Posterior cingulate gyrus (tissue), 11 donors: ENCODE measurements at regions not wholly inside any gene's neighbourhood (a gene's known extent, or its start where the extent isn't known, plus 50 kb on each side); places are given as distances from the start of the nearest gene placed in this dataset.

ENCODE experiments used
- DNase-seq, 10 donors: peaks; one replicate each; pipeline versions ENCODE4 v3.0.0 to v3.0.0-alpha.2; 2020 to 2021; ENCODE audit warnings: mixed read lengths in 3 of 10
- intact Hi-C: fragments of 100-400 bp; cut with DNase I; formaldehyde crosslinking; loops from one replicate; pipeline ENCODE4 v1.15.1; 2023

DNA sequence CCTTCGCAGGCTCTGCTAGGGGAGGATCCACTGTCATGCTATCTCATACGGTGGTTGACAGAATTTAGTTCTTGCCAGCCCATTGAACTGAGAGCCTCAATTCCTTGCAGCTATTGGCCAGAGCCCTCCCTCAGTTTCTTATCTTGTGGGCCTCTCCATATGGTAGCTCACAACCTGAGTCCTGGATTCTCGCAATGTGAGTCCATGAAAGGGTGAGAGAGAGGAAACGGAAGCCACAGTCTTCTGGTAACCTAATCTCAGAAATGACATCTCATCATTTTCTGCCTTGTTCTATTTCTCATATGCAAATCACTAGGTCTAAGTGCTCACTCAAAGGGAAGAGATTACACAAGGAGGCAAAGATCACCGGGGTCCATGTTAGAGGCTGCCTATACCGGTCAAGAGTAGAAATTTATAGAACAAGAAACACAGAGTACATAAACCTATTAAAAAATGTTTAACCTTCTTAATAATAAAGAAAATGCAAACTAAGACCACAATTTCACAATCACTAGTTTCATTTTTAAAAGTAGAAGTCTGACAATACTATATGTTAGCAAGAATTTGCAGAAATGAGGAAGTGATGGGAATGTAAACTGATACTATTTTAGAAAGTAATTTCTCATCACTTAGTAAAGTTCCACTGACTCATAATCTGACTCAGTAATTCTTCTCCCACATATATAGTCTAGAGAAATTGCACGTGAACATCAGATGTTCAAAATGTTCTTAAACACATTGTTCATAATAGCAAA lies 378.4 kb upstream of the AGTR1 start:
- DNase-seq, result no peak
- intact Hi-C loops, result no loop called here

DNA sequence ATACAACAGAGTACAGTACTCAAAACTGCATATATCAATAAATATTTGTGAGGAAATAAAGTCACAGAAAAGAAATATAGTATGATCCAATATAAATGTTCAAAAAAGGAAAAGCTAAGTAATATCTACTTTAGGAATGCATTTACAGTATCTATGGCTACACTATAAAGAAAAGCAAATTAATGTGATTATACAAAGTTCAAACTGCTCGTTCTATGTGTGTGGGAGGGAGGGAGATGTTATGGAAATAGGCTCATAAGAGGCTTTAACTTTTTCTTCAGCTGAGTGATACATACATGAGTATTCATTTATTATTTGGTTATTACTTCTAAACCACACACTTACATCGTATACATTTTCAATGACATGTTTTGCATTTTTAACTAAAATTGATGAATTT lies 377.7 kb upstream of the AGTR1 start:
- intact Hi-C loops, result no loop called here
- no peak for DNase-seq

DNA sequence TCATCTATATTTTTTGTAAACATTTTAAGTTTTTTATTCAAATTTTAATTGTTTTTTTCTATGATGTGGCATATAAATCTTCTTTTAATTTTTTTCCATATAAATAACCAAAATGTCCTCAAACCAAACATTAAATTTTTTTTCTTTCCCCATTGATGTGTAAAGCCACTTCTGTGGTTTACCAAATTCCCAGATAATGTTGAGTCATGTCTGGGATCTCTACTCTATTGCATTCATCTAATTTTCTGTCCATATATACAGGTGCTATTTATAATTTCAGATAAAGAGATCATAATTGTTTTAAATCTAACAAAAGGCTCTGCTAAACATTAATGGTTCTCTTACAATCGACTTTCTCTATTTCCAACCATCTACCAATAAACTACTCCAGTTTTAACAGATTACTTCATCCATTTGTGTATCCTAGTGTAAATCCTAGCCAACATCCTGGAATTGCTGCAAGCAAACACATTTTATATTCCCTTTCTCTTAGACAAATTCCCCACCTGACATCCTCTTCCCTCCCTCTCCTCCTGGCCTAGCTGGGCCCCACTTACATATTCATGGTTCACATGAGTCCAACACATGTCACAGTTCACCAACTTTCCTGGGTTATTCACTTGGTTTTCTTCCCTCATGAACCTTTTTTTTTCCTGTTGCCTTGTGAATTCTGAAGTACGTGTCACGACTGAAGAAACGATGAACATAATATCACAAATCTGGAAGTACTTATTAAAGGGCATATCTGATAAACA lies 368.0 kb upstream of the AGTR1 start:
- intact Hi-C loops, result no loop called here
- no peak for DNase-seq

DNA sequence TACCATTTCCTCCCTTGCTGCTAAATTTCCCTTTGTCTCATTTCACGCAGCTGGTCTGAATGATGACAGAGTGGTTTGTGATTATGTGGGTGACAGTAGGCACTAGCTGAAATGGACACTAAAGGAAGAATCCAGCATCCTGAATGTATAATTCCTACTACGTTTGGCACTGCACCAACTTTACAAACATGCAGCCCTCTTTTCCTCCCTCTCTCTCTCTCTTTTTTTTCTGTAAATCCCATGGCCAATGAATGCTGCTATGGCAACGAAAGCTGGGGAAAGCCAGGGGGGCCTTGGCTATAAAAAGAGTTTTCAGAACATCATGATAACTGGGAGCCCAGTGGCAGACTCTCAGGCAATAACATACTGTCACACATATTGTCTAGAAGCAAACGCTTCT lies 367.2 kb upstream of the AGTR1 start:
- no peak for DNase-seq
- intact Hi-C loops, result no loop called here

DNA sequence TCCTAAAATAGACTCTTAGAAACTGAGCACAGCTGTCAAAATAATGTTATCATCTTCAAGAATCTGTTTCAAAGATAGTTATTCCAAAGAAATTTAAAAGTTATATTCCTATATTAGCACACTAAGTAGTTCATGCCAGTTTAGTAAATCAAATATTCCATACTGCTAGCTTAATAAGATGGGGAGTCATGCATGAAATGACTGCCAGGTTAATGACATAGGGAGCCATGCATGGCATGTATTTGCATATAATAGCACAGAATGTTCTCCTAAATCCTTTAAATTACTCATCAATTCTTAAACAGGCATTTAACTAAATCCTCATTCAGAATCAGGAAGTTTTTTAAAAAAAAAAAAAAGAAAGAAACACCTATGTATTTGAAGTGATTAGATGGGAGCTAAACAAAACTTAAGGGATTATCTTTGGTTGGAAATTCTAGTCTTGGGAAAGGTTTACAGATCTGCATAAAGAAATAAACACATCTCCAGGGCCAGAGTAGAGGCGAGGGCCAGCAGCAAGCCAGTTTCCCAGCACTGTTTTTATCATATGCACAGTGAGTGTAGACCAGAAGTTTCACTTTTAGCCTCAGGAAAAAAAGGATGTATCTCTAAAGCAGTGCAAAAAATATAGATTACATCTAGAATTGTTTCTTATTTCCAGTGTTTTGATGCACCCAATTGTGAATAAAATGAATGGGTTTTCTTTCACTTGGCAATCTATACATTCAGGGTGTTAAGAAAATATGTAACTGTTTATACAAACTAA lies 366.4 kb upstream of the AGTR1 start:
- intact Hi-C loops, result no loop called here
- no peak for DNase-seq

DNA sequence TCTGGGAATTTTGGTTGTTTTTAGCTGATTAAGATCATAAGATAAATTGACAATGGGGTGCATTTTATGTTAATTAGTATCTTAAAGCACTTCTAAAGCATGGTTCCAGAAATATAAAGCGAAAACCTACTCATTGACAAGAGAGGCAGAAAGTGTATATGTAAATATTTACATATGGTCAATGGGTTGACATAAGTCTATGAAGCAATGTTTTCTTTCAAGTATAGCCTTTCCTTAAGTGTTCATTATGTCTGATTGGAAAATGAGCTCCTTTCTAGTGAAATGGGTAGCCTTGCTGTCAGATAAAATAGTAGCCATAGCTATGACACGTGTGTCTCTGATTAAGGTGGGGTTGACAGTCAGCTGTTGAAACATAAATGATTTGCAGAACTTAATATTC lies 365.2 kb upstream of the AGTR1 start:
- intact Hi-C loops, result no loop called here
- DNase-seq, result no peak

DNA sequence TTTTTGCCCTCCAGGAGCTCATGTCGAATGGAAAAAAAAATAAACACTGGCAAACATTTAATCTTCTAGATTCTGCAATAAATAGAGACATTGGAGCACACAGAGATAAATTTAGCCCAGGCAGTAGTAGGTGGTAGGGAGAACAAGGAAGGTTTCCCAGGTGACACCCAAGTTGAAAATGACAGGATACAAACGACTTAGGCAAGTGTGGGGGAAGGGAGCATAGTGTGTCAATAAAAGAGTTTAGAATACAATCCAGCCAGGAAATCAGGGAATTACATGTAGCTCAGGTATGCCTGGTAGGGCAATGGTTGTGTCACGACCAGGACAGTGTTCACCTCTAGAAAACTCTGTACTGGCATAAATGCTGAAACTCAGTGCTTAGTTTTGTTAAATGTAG lies 364.6 kb upstream of the AGTR1 start:
- intact Hi-C loops, result no loop called here
- DNase-seq, result no peak

DNA sequence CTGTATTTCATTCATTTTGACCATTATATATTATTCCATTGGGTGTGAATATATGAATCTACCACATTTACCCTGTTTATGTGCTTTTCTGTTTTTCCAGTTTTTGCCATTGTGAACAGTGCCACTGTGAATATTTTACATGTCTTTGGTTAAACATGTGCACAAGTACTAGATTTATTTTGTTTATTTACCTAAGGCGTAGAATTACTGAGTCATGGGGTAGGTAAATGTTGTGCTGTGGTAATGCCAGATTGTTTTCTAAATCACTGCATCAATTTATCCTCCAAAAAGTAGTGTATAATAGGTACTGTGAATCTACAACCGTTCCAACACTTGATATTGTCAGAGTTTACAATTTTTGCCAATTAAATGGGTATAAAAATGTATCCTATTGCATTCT lies 362.1 kb upstream of the AGTR1 start:
- no peak for DNase-seq
- intact Hi-C loops, result no loop called here

DNA sequence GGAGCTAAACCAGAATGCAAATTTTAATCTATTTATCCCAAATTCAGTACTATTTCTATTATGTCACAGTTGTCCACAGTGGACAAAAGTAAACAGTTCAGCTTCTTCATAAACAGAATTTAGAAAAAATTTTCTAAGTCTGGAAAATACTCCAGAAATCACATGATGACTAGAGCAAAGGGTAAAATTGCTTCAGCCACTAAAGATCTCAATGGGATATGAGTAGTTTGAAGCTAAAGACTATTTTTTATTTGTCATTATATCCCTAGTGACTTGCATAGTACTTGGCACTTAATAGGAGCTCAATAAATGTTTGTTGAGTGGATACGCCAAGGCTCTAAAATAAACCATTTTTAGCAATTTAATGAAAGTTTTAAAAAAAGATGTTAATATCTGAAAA lies 354.3 kb upstream of the AGTR1 start:
- intact Hi-C loops, result no loop called here
- DNase-seq, result no peak

DNA sequence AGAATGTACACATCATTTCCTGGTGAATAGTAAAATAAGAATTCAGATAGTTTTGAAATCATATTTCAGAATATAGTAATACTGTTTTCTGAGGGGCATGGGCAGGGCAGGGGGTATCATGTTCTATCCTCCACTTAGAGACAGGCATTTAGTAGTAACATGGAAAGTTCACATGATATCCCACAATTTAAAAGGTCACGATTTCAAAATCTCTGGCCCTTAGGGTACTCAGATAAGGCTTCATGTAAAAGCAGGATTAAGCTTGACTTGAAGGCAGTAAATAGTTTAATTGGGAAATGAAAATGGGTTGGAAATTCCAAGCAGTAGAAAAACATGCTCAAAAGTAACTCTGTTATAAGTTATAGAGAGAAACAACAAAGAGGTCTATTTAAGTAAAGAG lies 353.2 kb upstream of the AGTR1 start:
- no peak for DNase-seq
- intact Hi-C loops, result no loop called here

DNA sequence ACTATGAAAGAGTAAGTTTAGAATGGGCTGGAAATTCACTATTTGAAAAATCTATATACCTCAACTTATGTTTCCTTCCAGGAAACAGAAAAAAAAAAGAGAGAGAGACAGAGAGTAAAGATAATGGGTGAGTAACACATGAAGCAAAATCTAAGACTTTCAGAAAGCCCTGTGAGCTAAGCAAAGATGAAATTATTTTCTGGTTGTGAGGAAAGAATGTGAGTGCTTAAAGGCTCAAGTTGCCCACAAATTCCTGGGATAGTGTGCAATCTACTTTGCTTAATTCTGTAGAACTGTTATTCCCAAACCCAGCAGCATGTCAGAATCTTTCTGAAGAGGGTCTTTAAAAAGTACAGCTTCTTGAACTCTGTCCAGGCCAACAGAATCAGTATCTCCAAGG lies 337.7 kb upstream of the AGTR1 start:
- DNase-seq, result no peak
- intact Hi-C loops, result loop anchor here (10.0 kb wide), 1 partner anchor 285 kb away; no protein-coding TSS in a partner anchor

DNA sequence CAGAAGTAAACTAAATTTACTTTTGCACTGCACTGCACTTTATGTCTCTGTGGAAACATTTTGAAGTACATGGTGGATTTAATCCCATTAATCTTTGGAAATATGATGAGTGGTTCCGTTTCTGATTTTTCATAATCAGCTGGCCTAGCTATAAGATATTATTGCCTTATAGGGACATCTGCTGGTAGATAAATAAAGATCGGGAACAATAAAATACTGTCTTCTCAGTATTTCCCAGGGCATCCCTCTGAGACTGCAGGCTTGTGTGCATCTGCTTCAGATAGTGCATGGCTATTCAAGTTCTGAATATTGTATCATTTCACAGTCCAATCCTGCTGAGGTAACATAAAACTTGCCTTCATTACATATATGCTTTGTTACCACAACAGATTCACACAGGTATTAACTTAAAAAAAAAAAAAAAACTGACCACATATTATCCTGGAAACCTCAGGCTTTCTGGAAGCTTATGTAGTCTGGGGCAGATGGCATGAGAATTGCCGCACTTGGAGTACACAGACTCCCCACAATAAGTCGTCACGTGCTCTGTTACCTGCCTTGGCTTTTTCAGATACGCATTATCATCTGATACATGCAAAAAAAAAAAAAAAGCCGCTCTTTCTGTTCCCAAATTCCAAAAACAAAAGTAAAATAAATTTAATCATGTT lies 330.8 kb upstream of the AGTR1 start:
- intact Hi-C loops, result loop anchor here (10.0 kb wide), 1 partner anchor 292 kb away; no protein-coding TSS in a partner anchor
- peak in 1 of 10 donors; percentile 13 for DNase-seq

DNA sequence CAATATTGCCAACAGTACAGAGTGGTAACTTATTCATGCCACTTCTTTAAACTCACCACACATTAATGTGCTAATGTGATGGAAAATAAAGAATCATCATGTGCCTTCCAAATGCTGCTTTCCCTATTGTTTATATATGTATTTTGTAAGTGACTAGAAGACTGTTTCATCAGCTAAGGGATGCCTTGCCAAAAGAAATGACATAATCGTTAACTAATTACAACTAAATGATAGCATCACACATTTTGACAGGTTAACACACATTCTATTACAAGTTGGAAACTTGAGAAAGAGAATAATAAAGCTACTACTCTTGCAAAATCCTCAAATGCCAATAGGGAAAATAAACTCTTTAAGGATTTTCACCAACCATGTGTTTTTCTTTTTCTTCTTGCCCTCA lies 329.9 kb upstream of the AGTR1 start:
- no peak for DNase-seq
- intact Hi-C loops, result loop anchor here (10.0 kb wide), 1 partner anchor 293 kb away; no protein-coding TSS in a partner anchor

DNA sequence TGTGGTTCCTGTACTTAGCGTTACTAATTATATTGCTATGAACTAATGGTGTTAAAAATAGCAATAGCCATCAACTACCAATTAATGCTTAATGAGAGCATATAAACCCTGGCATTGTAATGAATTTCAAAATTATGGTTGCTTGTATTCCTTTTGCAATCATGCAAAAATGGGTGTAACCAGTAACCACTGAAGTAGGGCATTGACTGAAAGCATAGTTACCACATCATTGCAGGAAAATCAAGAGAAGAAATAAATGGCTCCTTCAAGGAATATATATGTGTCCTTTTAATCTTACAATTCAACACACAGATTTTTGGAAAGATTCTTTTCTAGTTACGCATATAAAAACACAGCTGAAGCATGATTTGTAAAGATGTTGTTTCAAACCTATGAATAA lies 328.3 kb upstream of the AGTR1 start:
- intact Hi-C loops, result loop anchor here (10.0 kb wide), 1 partner anchor 295 kb away; no protein-coding TSS in a partner anchor
- no peak for DNase-seq

DNA sequence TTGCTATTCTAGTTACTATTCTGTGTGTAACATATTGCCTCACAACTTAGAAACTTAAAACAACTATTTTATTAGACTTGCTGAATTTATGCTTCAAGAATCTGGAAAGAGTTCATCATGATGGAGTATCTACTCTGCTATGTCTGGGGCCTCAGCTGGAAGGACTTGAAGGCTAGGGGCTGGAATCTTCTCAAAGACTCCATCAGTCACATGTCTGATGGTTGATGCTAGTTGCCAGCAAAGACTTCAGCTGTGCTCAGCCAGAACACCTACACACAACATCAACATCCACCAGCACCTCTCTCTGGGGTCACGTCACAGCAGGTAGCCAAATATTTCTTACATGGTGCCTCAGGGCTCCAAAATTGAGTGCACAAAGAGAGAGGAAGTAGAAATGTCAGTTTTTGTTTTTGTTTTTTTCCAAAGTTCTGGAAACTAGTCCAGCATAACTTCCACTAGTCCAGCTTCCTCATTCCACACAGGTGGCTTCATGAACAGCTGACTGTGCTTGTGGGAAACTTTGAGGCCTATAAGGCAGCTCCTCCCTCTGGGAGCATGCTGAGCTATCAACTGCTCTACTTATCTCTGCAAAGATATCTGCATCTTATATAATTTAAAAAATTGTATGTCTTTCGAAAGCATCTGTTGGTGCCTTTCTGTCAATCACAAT lies 325.4 kb upstream of the AGTR1 start:
- DNase-seq, result no peak
- intact Hi-C loops, result loop anchor here (5.0 kb wide), 1 partner anchor 575 kb away; no protein-coding TSS in a partner anchor

DNA sequence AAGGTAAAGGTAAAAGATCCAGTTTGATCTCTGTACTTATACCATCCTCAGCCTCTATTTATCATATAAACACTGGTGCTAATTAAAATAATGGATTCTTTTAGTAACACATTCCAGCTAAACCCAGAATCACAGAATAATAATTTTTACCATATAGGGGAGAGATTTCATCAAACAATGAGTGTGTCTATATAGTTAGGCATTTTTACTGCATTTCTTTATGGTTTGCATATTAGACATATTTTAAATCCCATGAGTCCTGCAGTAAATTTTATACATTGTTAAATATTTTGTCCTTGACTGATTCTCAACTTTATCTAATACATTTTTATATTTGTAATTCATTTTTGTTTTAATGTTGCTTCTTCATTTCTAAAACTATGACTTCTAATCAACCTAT lies 323.7 kb upstream of the AGTR1 start:
- intact Hi-C loops, result loop anchor here (5.0 kb wide), 1 partner anchor 573 kb away; no protein-coding TSS in a partner anchor
- no peak for DNase-seq

DNA sequence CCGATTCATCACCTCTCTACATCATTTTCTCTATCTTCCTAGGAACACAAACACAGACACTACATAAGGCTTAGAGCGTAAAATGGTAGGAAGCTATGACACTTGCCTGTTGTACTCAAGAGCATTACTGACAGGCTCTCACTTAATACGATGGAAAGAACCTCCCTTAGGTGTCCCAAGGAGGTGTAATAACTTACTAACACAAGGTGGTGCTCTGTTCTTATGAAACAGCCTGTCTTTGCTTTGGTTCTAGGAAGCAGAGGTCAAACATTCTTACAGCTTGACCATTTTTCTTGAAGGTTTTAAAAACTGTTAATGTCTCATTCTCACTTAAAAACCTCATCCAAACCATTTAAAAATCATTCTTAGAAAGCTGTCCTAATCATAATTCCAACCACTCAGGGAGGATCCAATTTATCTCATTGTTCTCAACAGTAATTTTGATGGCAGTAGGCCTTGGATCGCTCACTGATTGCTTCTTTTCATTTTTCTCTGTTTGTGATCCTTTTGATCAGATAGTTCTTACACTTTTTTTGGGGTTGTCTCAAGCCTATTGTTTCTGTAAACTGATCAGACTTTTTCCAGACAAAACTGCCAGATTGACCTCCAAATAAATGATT lies 317.8 kb upstream of the AGTR1 start:
- intact Hi-C loops, result loop anchor here (5.0 kb wide), 1 partner anchor 337 kb away; no protein-coding TSS in a partner anchor
- DNase-seq, result no peak

DNA sequence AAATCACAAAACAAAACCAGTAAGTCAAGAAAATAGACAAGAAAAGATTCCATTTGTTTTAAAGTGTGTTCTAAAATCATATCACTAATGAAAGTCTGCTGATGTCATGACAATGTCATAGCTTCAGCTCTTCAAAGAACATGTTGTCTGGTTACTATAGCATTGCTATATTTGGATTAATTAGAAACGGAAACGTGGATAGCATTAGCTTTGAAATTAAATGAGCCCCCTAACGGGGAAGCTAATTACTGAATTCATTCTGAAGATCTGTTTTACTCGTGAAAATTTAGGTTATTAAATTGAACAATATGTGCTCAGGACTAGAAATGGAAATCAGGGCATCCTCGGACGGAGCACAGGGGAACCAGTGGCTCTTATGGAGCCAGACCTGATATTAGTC lies 316.7 kb upstream of the AGTR1 start:
- DNase-seq, result no peak
- intact Hi-C loops, result loop anchor here (5.0 kb wide), 1 partner anchor 336 kb away; no protein-coding TSS in a partner anchor

DNA sequence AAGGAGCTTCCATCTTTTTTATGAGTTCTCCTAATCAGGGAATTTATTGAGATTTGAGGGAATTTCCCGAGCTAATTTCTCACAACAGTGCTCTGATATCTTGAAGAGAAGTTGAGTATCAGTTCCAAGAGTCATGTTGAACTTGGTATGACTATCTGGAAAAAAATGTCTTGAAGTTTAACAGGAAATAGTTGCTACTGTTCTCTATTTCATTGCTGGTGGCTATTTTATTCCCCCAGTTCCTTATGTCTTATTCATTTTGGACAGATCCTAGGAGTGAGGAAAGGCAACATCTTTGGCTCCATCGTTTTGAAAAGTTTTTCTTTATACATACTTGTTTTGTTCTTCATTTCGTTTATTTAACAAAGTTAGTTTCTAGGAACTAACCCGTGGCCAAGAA lies 307.8 kb upstream of the AGTR1 start:
- intact Hi-C loops, result no loop called here
- DNase-seq, result no peak
